GM23338 (cell line): ENCODE measurements at regions not wholly inside any gene's neighbourhood (a gene's known extent, or its start where the extent isn't known, plus 50 kb on each side); places are given as distances from the start of the nearest gene placed in this dataset.

Experiments used
- POLR2AphosphoS5 ChIP-seq: IDR thresholded peaks from 2 replicates; pipeline ENCODE4 v1.6.1; 2016; ENCODE audit warnings: antibody characterized with exemption, low read depth
- REST ChIP-seq: IDR thresholded peaks from one replicate; pipeline ENCODE4 v1.6.1; 2018; ENCODE audit warnings: antibody characterized with exemption; ENCODE audit not compliant: unreplicated experiment
- ZNF114 ChIP-seq: fragments of 250-450 bp; sonication (Bioruptor Pico); IDR thresholded peaks from 2 replicates; pipeline ENCODE4 v1.5.0; 2020; ENCODE audit warnings: mild to moderate bottlenecking, moderate library complexity
- TF ChIP-seq, protein P1 (sequence below), 2 experiments: fragments of 200-600 bp in 1 of 2; sonication (generic) in 1 of 2; conservative IDR thresholded peaks; 2 replicates each; pipeline versions ENCODE4 v1.5.1 to v1.6.1; 2016 to 2017; ENCODE audit warnings: antibody characterized with exemption in 2 of 2, low read depth in 2 of 2, mild to moderate bottlenecking in 2 of 2, moderate library complexity in 1 of 2

GRCh38 chr14:34203251-34203722, 252.4 kb upstream of the EGLN3 start:
- TF ChIP-seq, protein P1, sequence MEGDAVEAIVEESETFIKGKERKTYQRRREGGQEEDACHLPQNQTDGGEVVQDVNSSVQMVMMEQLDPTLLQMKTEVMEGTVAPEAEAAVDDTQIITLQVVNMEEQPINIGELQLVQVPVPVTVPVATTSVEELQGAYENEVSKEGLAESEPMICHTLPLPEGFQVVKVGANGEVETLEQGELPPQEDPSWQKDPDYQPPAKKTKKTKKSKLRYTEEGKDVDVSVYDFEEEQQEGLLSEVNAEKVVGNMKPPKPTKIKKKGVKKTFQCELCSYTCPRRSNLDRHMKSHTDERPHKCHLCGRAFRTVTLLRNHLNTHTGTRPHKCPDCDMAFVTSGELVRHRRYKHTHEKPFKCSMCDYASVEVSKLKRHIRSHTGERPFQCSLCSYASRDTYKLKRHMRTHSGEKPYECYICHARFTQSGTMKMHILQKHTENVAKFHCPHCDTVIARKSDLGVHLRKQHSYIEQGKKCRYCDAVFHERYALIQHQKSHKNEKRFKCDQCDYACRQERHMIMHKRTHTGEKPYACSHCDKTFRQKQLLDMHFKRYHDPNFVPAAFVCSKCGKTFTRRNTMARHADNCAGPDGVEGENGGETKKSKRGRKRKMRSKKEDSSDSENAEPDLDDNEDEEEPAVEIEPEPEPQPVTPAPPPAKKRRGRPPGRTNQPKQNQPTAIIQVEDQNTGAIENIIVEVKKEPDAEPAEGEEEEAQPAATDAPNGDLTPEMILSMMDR (conservative IDR thresholded peaks at IDR 0.05; ENCODE audit: low read depth in 2 of 2), result no peak
- TF ChIP-seq ZNF114 (CRISPR knock-in tag) (no peak), POLR2AphosphoS5 (no peak), REST (no peak)
